DND-41 (cell line): ENCODE measurements at regions not wholly inside any gene's neighbourhood (a gene's known extent, or its start where the extent isn't known, plus 50 kb on each side); places are given as distances from the start of the nearest gene placed in this dataset.

Source experiments
- EZH2 ChIP-seq: IDR thresholded peaks from 3 replicates; pipeline ENCODE4 v1.6.1; 2012; ENCODE audit warnings: borderline replicate concordance, low read depth, mild to moderate bottlenecking, moderate library complexity, low read length, inconsistent platforms; ENCODE audit not compliant: severe bottlenecking
- TF ChIP-seq, protein P1 (sequence below): IDR thresholded peaks from 2 replicates; pipeline ENCODE4 v1.5.1; 2012; ENCODE audit warnings: borderline replicate concordance, low read length, moderate library complexity, mild to moderate bottlenecking; ENCODE audit not compliant: poor library complexity, severe bottlenecking; ENCODE audit errors: extremely low read depth

GRCh38 chr11:79794057-79794456 is 353.2 kb upstream of the TENM4 start:
- TF ChIP-seq, protein P1, sequence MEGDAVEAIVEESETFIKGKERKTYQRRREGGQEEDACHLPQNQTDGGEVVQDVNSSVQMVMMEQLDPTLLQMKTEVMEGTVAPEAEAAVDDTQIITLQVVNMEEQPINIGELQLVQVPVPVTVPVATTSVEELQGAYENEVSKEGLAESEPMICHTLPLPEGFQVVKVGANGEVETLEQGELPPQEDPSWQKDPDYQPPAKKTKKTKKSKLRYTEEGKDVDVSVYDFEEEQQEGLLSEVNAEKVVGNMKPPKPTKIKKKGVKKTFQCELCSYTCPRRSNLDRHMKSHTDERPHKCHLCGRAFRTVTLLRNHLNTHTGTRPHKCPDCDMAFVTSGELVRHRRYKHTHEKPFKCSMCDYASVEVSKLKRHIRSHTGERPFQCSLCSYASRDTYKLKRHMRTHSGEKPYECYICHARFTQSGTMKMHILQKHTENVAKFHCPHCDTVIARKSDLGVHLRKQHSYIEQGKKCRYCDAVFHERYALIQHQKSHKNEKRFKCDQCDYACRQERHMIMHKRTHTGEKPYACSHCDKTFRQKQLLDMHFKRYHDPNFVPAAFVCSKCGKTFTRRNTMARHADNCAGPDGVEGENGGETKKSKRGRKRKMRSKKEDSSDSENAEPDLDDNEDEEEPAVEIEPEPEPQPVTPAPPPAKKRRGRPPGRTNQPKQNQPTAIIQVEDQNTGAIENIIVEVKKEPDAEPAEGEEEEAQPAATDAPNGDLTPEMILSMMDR = no peak
- TF ChIP-seq EZH2 = no peak
